NOMO-1 treated with dmso at 0.1 percent for 144 hours (cell line): ENCODE measurements at regions not wholly inside any gene's neighbourhood (a gene's known extent, or its start where the extent isn't known, plus 50 kb on each side); places are given as distances from the start of the nearest gene placed in this dataset.
"Not testable (repeated sequence)": the region's sequence is repeated elsewhere in the genome, so short reads cannot be mapped to it uniquely, and the experiment has no call there.

Source experiments
- DNase-seq: peaks from one replicate; lab custom pipeline; 2025; ENCODE audit not compliant: unreplicated experiment; lab: John Stamatoyannopoulos, UW

DNA sequence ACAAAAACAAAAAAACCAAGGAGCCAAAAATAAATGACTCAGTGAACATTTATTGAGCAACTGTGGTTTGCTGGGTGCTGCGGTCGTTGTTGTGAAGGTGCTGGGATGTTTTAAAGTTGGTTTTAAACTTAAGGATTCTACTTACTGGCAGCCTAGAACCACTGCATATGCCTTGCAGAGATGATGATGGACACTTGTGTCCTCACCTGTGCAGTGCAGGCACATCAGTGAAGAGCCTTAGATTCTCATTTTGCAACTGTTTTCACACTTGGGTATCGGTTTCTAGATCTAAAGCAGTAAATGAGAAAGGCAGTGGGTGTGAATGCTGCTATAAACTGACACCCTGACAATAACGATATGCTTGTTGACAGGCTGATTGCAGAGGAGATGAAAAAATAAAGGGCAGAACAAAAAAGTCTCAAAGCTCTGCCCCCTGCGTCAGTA lies 68.8 kb downstream of the UTRN start:
- no peak for DNase-seq

DNA sequence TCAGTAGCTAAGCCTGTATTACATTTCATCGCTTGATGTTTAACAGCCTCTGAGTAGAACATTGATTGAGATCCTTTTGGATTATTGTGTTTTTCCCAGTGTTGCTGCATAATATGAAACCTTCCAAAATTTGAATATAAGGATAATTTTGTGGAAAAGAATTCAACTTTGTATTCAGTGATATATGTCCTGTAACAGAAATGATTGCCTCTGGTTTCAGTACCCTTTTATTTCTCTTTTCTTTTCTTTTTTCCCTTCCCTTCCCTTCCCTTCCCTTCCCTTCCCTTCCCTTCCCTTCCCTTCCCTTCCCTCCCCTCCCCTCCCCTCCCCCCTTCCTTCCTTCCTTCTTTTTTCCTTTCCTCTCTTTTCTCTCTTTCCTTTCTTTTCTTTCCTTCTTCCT lies 74.6 kb downstream of the UTRN start:
- no peak for DNase-seq

DNA sequence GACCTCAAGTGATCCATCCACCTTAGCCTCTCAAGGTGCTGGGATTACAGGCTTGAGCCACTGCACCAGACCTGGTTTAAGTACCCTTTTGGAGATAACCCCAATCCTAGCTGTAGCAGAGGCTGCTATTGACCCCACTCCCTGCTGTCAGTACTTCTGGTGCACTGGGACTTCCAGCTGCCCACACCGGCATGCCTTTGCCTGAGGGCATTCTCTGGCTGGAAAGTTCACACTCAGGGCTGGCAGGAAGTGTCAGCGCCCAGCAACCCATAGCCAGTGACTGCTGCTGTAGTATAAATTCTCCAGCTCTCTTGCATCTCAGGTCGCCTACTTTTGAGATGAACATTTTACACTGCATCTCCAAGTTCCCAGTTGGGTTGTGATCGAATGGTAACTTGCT lies 75.3 kb downstream of the UTRN start:
- DNase-seq: no peak

DNA sequence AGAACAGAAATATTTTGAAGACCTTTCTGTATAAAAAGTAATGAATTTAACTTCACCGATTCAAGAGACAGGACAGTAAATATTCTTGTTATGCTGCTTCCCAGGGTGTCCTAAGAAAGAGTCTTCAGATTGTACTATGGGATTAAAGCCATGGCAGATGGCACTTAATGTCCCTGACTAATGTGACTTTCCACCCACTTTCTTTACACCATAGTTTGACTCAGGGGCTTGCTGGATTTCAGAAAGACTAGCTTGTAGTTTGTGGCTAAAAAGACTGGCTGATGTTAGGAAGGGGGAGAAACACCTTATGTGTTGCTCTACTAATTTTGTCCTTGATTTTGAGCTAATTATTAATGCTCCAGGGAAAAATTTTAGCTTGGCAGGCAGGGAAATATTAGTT lies 75.9 kb downstream of the UTRN start:
- DNase-seq: no peak

DNA sequence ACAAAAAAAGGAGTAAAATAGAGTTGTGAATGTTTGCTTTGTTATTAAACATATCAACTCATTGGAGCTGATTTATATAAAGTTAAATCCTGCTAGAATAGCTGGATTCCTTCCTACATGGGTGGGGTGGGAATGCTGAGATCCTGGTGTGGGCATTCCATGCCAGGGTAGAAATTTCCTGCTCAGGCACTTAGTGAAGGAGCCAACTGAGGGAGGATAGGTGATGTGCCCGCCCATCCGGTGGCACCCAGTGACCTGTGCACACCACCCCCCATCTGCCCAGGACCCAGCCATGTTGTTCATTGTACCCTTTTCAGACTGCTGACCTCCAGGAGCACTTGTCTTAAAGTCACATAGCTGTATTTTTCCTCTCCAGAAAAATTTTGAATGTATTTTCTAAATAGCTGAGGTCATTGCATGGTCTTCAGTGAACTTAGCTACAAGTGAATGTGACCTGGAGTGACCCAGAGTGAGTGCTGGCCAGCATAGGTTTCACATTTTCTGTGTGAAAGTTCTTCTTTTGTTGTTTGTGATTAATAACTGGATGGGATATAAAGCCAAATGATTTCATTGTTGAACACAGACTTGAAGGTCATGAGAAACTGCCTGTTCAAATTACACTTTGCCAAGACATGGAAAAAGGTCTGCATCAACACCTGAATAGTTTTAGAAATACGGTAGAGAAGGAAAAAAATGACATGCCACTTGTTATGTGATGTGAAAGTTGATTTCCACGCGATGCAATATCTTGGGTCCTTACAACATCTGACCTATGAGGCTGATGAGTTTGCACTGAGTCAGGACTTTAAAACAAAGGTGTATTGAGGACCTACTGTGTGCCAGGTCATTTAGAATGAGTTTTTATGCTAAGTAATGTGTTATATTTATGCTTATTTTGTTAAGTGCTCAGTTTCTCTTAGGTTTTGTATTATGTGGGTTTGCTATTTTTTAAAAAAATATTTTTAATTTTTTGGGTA lies 77.2 kb downstream of the UTRN start:
- no peak for DNase-seq

DNA sequence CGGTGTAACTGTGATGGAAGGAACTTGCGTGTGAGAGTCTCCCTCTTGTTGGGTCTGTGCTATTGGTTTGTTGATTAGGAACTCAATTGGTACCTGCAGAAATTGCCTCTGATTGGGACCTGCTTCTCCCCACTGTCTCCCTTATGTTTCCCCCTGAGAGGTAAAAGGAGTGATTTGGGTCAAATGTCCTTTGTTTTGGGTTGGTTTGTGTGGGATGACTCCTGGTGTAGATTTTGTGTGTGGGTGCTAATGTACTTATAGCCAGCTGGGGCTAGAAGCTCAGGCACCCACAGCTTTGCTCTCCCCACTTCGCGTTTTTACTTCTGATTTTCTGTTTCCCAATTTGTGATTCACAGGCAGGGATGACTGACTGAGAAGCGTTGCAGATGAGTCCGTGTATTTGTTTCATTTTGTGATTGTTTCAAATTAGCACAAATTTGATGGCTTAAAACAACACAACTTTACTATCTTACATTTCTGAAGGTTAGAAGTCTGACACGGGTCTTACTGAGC lies 79.1 kb downstream of the UTRN start:
- DNase-seq: peak; percentile 16

DNA sequence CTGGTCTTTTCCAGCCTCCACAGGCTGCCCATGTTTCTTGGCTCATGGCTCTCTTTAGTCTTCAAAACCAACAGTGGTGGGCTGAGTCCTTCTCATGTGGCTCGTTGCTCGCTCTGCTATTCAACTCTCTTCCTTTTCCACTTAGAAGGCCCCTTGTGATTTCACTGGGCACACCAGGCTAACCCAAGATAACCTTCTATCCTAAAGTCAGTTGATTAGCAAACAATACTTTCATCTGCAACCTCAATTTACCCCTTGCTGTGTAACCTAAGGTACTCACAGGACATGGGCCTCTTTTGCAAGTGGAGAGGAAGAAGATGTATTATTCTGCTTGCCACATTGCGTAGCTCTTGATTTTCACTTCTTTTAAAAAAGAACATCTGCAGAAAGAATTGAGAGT lies 79.6 kb downstream of the UTRN start:
- no peak for DNase-seq

DNA sequence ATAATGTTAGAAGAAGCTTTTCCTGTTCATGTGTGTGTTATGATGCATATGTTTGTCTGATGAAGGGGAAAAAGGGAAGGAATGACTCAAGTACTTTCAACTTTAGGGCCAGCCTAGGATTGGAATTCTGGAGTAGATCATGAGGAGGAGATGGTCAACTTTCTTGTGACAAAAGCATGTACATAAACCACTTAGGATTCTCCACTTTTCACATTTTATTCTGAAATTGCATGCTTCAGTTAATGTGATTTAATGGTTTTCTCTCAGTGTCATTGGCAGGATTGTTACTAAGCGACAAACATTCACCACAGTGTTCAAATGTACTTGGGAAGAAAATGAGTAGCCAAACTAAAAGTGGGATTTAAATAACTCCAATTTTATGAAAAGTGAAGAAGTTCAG lies 80.1 kb downstream of the UTRN start:
- no peak for DNase-seq

DNA sequence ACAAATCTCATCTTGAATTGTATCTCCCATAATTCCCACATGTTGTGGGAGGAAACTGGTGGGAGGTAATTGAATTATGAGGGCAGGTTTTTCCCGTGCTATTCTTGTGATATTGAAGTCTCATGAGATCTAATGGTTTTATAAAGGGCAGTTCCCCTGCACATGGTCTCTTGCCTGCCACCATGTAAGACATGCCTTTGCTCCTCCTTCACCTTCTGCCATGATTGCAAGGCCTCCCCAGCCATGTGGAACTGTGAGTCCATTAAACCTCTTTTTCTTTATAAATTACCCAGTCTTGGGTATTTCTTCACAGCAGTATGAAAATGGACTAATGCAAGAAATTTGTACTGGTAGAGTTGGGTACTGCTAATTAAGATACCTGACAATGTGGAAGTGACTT lies 84.6 kb downstream of the UTRN start:
- not testable (repeated sequence) for DNase-seq

DNA sequence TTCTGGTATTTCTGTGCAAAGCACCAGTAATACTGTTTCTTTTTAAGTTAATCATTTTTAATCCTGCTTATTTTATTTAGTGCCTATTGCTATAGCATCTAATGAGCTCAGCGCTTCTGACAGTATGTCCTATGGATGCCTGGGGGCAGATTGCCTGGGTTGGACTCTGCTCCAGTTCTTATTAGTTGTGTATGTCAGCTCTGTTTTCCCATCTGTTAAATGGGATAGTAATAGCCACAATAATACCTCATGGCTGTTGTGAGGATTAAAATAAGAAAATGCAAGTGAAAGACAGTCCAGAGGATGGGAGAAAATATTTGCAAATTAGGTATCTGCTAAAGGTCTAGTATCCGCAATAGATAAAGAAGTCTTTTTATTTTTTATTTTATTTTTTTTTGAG lies 87.0 kb downstream of the UTRN start:
- no peak for DNase-seq

DNA sequence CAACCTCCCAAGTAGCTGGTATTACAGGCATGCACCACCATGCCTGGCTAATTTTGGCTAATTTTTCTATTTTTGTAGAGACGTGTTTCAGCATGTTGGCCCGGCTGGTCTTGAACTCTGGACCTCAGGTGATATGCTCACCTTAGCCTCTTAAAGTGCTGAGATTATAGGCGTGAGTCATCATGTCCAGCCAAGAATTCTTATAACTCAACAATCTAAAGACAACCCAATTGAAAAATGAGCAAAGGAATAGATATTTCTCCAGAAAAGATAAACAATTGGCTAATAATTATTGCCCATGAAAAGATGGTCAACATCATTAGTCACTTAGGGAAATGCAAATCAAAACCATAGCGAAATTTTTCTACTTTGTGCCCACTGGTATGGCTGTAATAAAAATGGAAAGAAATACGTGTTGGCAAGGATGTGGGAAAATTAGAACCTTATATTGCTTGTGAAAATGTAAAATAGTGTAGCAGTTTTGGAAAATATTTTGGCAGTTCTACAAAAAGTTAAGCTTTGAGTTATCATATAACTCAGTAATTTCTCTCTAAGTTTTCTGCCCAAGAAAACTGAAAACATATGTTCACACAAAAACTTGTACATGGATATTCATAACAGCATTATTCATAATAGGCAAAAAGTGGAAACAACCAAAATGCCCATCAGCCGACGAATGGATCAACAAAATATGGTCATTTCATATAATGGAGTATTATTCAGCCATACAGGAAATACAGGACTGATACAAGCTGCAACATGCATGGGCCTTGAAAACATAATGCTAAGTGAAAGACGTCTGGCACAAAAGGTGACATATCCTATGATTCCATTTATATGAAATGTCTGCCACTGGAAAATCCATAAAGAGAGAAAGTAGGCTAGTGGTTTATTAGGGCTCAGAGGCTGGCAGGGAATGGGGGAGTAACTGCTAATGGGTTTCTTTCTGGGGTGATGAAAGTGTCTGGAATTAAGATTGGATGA lies 87.8 kb downstream of the UTRN start:
- no peak for DNase-seq

DNA sequence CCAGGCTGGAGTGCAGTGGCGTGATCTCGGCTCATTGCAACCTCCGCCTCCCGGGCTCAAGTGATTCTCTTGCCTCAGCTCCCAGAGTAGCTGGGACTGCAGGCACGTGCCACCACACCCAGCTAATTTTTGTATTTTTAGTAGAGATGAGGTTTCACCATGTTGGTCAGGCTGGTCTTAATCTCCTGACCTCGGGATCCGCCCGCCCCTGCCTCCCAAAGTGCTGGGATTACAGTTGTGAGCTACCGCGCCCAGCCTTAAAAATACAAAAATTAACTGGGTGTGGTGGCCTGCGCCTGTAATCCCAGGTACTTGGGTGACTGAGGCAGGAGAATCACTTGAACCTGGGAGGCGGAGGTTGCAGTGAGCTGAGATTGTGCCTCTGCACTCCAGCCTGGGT lies 89.4 kb downstream of the UTRN start:
- DNase-seq: not testable (repeated sequence)

DNA sequence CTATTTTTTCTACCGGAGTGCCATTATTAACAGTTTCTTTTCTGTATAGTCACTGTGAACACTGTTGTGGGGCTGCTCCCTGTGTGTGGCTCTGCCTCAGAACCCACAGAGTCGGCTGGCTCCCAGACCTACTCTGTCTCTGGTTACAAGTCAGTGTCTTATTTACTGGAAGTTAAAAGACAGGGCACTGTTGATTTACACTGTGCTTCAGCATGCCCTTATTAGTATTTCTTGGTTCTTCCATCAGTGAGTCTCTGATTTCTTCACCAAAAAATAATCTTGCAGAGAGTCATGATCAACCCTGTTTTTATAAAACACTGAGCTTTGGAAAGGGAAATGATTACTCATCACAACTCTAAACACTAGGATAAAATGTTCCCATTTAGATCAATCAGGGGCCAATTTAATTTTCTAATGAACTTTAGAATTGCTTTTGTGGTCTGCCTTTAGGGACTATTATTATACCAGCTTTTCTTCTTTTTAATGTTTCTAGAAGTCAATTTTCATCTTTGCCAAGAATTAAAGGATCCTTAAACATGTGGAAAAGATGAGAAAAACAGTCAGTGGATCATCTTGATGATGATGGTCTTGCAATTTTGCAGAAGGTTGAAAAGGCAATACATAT lies 92.6 kb downstream of the UTRN start:
- no peak for DNase-seq

DNA sequence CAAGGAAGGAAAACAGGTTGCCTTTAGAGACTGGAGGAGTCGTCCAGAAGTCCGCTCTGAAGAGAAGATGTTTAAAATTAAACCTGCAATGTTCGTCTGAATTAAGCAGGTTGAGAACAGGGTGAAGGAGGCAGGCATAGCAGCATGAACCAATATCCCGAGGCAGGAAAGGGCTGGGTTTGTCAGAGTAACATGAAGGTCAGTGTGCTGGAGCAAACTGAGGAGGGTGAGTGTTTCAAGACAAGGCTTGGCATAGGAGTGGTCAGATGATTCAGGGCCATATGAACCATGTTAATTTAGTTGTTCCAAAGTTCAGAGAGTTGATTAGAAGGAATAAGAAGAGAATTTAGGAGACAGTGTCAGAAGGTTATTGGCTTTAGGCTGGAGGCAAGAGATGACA lies 93.3 kb downstream of the UTRN start:
- no peak for DNase-seq

DNA sequence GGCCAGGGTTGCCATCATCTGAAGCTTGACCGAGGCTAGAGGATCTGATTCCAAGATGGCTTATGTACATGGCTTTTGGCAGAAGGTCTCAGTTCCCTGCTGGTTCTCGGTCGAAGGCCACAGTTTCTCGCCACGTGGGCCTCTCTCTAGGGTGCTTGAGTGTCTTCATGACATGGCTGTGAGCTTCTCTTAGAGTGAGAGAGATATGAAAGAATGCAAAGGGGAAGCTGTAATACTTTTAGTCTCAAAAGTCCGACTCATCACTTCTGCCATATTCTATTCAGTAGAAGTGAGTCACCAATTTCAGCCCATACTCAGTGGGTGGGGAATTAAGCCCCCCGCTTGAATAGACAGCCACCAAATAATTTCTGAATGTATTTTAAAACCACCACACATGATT lies 94.2 kb downstream of the UTRN start:
- no peak for DNase-seq

DNA sequence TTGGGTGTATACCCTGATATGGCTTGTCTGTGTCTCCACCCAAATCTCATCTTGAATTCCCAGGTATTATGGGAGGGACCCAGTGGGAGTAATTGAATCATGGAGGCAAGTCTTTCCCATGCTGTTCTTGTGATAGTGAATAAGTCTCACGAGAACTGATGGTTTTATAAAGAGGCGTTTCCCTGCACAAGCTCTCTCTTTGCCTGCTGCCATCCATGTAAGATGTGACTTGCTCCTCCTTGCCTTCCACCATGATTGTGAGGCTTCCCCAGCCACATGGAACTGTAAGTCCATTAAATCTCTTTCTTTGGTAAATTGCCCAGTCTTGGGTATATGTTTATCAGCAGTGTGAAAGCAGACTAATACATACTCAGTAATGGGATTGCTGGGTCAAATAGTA lies 96.4 kb downstream of the UTRN start:
- DNase-seq: not testable (repeated sequence)

DNA sequence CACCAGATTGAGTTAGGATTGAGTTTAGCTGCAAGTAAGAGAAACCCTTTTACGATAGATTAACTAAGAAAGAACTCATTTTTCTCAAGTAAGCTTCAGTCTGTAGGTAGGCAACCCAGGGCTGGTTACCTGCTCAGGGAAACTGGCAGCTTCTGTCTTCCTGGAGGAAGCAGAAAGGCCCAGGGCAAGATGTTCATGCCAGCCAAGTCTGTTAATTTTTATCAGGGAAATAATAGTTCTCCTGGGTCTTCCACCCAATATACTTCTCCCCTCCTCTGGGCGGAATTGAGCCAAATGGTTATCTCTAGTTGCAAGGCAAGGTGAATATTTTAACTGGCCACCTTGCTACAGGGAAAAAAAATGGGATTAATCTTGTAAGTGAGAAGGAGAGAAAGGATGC lies 98.2 kb downstream of the UTRN start:
- DNase-seq: no peak

DNA sequence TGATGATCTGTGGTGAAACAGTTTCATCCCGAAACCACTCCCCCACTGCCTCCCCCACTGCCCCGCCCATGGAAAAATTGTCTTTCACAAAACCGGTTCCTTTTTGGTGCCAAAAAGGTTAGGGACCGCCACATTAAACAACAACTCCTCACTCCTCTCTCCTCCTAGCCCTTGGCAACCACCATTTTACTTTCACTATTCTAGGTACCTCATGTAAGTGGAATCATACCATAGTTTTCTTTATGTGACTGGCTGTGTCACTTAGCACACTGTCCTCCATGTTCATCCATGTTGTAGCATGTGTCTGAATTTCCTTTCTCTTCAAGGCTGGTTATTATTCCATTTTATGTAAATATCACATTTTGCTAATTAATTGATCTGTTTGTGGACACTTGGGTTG lies 99.3 kb downstream of the UTRN start:
- DNase-seq: no peak

DNA sequence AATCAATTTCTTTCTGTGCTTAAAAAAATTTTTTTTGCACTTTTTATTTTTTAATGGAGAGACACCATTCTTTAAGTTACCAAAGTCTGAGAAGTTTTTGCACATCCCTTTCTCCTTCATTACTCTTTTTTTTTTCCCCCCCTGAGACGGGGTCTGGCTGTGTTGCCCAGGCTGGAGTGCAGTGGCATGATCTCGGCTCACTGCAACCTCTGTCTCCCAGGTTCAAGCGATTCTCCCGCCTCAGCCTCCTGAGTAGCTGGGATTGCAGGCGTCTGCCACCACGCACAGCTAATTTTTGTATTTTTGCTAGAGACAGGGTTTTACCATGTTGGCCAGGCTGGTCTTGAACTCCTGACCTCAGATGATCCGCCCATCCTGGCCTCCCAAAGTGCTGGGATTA lies 104.3 kb downstream of the UTRN start:
- not testable (repeated sequence) for DNase-seq

DNA sequence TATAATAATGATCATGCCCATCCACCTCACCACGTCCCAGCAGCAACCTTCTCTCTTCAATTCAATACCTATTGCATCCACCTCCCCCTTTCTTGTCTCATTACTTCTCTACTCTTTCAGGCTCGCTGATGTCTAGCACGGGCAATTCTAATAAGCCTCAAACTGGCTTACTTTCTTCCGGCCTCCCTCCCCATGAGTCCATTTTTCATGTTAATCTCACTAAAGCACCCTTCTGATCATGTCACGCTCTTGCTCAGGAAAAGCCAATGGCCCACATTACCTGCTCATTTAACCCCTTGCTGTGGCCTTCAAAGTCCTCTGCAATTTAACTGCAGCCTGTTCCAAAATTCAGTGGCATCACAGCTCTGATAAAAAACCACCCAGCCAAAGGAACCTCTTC lies 105.1 kb downstream of the UTRN start:
- DNase-seq: no peak

DNA sequence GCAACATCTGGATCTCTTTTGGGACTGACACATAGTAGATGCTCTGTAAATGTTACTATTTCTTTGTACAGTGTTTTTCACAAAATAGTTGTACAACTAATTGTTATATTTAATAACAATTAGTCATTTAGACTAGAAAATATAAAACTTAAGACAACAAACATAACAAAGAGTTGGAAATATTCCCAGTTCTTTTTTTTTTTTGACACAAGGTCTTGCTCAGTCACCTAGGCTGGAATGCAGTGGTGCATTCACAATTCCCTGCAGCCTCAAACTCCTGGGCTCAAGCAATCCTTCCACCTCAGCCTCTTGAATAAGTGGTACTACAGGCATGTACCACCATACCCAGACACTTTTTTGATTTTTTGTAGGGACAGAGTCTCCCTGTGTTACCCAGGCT lies 105.8 kb downstream of the UTRN start:
- no peak for DNase-seq
